Osteoblast (primary cell): ENCODE measurements at regions not wholly inside any gene's neighbourhood (a gene's known extent, or its start where the extent isn't known, plus 50 kb on each side); places are given as distances from the start of the nearest gene placed in this dataset.
A peak's percentile ranks its signal among the peaks of the same experiment; 100 is the strongest.

Experiments used
- DNase-seq: peaks from one replicate; pipeline ENCODE4 v3.0.0; 2011; ENCODE audit warnings: low spot score, mixed read lengths; ENCODE audit not compliant: insufficient read length; ENCODE audit errors: missing footprints
- H2AFZ ChIP-seq: 2 replicates; pipeline ENCODE4 v1.6.0; 2011; ENCODE audit warnings: mild to moderate bottlenecking, low read length
- H3K27ac ChIP-seq: 2 replicates; pipeline ENCODE4 v1.5.1; 2011; ENCODE audit warnings: mild to moderate bottlenecking, low read depth, low read length, moderate library complexity
- H3K27me3 ChIP-seq: 2 replicates; pipeline ENCODE4 v1.6.0; 2012; ENCODE audit warnings: mild to moderate bottlenecking, control low read depth, inconsistent platforms, low read length, moderate library complexity; ENCODE audit not compliant: insufficient read depth
- H3K36me3 ChIP-seq: 2 replicates; pipeline ENCODE4 v1.5.1; 2011; ENCODE audit warnings: mild to moderate bottlenecking, low read length, control low read depth, moderate library complexity; ENCODE audit not compliant: insufficient read depth
- H3K4me1 ChIP-seq: 2 replicates; pipeline ENCODE4 v1.5.1; 2011; ENCODE audit warnings: mild to moderate bottlenecking, low read length, control low read depth, moderate library complexity; ENCODE audit not compliant: insufficient read depth
- H3K4me2 ChIP-seq: 2 replicates; pipeline ENCODE4 v1.6.0; 2011; ENCODE audit warnings: mild to moderate bottlenecking, low read length; ENCODE audit not compliant: insufficient read depth
- H3K4me3 ChIP-seq: fragments of 200-600 bp; sonication (generic); 3 replicates; pipeline ENCODE4 v1.5.1; 2012; ENCODE audit warnings: mild to moderate bottlenecking, low read length, inconsistent platforms; ENCODE audit not compliant: insufficient read depth
- H3K79me2 ChIP-seq: 2 replicates; pipeline ENCODE4 v1.6.0; 2012; ENCODE audit warnings: mild to moderate bottlenecking, low read length, control low read depth, inconsistent platforms; ENCODE audit not compliant: insufficient read depth
- H3K9me3 ChIP-seq: 2 replicates; pipeline ENCODE4 v1.5.1; 2011; ENCODE audit warnings: low read depth, low read length, control low read depth
- H4K20me1 ChIP-seq: 2 replicates; pipeline ENCODE4 v1.6.0; 2012; ENCODE audit warnings: mild to moderate bottlenecking, low read length, control low read depth; ENCODE audit not compliant: insufficient read depth
- TF ChIP-seq, protein P1 (sequence below): IDR thresholded peaks from 2 replicates; pipeline ENCODE4 v1.5.1; 2011; ENCODE audit warnings: mild to moderate bottlenecking, low read depth, low read length, moderate library complexity; ENCODE audit errors: extremely low read depth

DNA sequence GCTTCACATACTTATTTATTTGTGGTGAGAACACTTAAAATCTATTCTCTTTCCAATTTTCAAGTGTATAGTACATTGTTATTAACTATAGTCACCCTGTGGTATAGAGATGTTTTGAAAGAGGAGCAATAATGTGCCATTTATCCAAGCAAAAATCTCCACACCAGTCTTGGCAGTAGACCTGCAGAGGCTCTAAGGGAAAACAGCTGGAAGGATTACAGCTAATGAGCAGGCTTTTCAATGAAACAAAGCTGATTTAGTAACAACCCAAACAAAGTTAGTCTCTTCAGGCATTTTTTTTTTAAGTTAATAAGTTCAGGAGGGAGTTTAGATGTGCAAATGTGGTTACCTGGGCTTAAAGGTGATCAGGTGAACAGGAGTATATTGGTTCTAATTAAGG lies 101.9 kb downstream of the EVX1 start:
- Histone ChIP-seq H3K4me2 (no peak overlapping the region), H3K27me3 (no peaks in the 10 kb centered on the region), H3K27ac (no peak overlapping the region), H3K9me3 (no peaks in the 10 kb centered on the region), H3K79me2 (no peaks in the 10 kb centered on the region), H3K4me1 (peaks cover 6% of the 10 kb centered on the region), H4K20me1 (no peaks in the 10 kb centered on the region), H3K4me3 (no peak overlapping the region), H3K36me3 (no peaks in the 10 kb centered on the region), H2AFZ (no peak overlapping the region)
- TF ChIP-seq, protein P1, sequence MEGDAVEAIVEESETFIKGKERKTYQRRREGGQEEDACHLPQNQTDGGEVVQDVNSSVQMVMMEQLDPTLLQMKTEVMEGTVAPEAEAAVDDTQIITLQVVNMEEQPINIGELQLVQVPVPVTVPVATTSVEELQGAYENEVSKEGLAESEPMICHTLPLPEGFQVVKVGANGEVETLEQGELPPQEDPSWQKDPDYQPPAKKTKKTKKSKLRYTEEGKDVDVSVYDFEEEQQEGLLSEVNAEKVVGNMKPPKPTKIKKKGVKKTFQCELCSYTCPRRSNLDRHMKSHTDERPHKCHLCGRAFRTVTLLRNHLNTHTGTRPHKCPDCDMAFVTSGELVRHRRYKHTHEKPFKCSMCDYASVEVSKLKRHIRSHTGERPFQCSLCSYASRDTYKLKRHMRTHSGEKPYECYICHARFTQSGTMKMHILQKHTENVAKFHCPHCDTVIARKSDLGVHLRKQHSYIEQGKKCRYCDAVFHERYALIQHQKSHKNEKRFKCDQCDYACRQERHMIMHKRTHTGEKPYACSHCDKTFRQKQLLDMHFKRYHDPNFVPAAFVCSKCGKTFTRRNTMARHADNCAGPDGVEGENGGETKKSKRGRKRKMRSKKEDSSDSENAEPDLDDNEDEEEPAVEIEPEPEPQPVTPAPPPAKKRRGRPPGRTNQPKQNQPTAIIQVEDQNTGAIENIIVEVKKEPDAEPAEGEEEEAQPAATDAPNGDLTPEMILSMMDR = no peak
- no peak for DNase-seq

DNA sequence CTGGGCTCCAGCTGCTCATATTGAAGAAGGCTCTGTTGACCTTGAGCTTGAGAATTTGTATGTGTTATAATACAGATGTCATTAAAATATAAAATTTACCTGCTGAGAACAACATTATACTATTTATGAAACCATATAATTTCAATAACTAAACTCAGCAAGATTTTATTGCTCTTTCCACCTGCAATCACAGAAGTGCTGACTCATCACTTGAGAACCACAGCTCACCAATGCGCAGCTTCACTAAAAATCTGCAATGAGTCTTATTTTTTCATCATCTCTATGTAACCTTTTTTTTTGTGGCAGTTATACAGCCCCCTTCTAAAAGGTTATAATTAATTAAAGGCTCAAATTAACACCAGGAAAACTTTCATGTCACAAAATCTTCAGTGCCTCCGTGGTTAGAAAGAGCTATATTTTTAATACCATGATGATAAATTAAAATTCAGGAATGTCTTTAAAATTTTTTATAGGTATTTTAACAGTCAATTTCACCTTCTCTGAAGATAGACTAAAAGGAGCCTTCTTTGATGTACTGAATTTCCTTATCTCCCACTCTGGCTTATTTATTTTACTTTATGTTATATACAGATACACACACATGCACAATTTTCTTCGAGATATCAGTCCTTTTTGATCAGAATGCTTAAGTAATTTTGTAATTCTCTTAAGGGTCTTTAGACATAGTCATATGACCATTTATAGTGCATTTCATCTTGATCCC lies 102.7 kb downstream of the EVX1 start:
- Histone ChIP-seq H3K4me1 (peaks cover 6% of the 10 kb centered on the region), H3K27ac (no peak overlapping the region), H2AFZ (no peak overlapping the region), H3K4me2 (no peak overlapping the region), H3K36me3 (no peaks in the 10 kb centered on the region), H4K20me1 (no peaks in the 10 kb centered on the region), H3K79me2 (no peaks in the 10 kb centered on the region), H3K9me3 (no peaks in the 10 kb centered on the region), H3K27me3 (no peaks in the 10 kb centered on the region), H3K4me3 (no peak overlapping the region)
- DNase-seq = no peak
- TF ChIP-seq, protein P1 = no peak

DNA sequence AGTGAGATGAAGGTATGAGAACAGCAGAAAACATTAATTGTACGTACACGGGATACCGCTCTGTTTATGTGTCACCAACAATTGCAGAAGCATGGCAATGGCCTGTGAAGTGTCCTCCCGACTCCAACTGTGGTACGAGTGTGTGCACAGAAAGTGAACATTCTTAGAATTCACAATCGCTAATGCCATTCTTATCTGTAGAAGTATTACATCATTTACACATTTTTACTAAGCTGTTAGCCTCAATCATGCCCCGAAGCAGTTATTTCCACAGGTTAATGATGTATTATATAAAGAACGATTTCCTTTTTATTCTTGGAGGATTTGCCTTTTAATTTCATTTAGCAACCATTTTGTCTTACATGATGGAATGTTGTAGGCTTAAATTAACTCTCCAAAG lies 103.4 kb downstream of the EVX1 start:
- H3K27ac ChIP-seq = no peak overlapping the region
- no peaks in the 10 kb centered on the region for H4K20me1 ChIP-seq
- H3K79me2 ChIP-seq = no peaks in the 10 kb centered on the region
- H3K27me3 ChIP-seq = no peaks in the 10 kb centered on the region
- H2AFZ ChIP-seq = no peak overlapping the region
- no peaks in the 10 kb centered on the region for H3K36me3 ChIP-seq
- H3K9me3 ChIP-seq = no peaks in the 10 kb centered on the region
- TF ChIP-seq, protein P1 = no peak
- H3K4me1 ChIP-seq = peaks cover 6% of the 10 kb centered on the region
- no peak overlapping the region for H3K4me2 ChIP-seq
- no peak for DNase-seq
- H3K4me3 ChIP-seq = no peak overlapping the region

DNA sequence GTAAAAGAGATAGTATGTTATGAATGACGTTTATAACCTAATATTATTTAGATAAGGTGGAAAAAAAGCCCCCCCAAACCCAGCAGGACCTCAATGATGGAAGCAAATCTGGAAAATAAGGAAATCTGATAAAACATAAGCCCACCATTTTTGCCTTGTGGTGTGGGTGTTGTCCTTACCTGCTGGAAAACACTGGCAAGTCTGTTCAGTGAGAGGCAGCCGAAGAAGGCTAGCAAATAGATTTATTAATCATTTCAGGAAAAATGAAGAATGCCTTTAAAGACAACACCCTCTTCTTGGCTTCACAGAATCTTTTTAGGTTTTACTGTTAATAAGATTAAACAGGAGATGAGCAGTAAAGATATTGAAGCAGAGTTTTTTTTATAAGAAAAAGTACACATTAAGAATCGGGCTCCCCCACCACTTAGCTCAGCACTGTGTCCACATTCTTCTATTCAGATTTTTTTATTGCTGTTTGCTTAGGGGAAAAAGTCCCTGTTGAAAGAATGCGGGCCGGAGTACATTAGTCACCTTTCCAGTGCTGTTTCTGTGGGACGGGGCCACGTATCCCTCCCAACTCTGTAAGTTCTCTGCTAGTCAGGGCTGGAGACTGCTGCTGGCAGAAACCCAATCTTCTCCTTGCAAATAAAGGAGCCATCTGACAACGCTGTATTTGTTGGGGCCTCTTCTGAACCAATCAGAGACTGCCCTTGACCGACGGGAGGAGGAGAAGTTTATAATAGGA lies 104.1 kb downstream of the EVX1 start:
- TF ChIP-seq, protein P1 = no peak
- H4K20me1 ChIP-seq = no peaks in the 10 kb centered on the region
- peak overlapping the region; percentile 72 for H3K4me2 ChIP-seq
- peak overlapping the region; percentile 80 for H2AFZ ChIP-seq
- H3K9me3 ChIP-seq = no peaks in the 10 kb centered on the region
- no peaks in the 10 kb centered on the region for H3K36me3 ChIP-seq
- peak overlapping the region; percentile 29 for H3K4me3 ChIP-seq
- no peaks in the 10 kb centered on the region for H3K27me3 ChIP-seq
- peak; percentile 73 for DNase-seq
- H3K79me2 ChIP-seq = no peaks in the 10 kb centered on the region
- no peak overlapping the region for H3K27ac ChIP-seq
- peaks cover 6% of the 10 kb centered on the region for H3K4me1 ChIP-seq
